ENCODE measurements at regions not wholly inside any gene's neighbourhood (a gene's known extent, or its start where the extent isn't known, plus 50 kb on each side); places are given as distances from the start of the nearest gene placed in this dataset.
"Not testable (repeated sequence)": the region's sequence is repeated elsewhere in the genome, so short reads cannot be mapped to it uniquely, and the experiment has no call there.

DNA sequence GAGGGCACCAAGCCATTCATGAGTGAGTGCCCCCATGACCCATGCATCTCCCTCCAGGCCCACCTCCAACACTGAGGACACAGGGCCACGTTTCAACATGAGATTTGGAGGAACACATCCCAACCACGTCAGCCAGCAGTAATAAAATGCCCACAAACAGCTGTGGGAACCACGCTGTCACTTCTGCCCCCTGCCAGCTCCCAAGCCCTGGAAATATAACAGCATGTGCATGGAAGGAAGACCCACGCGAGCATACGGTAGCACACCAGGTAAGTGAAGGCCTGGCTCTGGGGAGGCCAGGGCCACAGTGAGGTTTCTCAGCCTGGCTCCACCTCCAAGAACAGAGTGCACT, 168.9 kb upstream of the PFKP start:
- Histone ChIP-seq H3K36me3 (ENCODE audit: low read depth) (no peaks in the 10 kb centered on the region), H3K4me1 (ENCODE audit: insufficient read depth, poor library complexity, severe bottlenecking) (no peaks in the 10 kb centered on the region), H3K27ac (ENCODE audit: poor library complexity, severe bottlenecking) (no peak overlapping the region), H3K4me3 (ENCODE audit: severe bottlenecking) (no peak overlapping the region), H3K27me3 (ENCODE audit: insufficient read depth, poor library complexity, severe bottlenecking) (no peaks in the 10 kb centered on the region), H3K9me3 (ENCODE audit: severe bottlenecking) (no peaks in the 10 kb centered on the region)
- DNase-seq (ENCODE audit: low spot score) (no peak), ATAC-seq (ENCODE audit: low read depth) (no peak)
- TF ChIP-seq, protein P1, sequence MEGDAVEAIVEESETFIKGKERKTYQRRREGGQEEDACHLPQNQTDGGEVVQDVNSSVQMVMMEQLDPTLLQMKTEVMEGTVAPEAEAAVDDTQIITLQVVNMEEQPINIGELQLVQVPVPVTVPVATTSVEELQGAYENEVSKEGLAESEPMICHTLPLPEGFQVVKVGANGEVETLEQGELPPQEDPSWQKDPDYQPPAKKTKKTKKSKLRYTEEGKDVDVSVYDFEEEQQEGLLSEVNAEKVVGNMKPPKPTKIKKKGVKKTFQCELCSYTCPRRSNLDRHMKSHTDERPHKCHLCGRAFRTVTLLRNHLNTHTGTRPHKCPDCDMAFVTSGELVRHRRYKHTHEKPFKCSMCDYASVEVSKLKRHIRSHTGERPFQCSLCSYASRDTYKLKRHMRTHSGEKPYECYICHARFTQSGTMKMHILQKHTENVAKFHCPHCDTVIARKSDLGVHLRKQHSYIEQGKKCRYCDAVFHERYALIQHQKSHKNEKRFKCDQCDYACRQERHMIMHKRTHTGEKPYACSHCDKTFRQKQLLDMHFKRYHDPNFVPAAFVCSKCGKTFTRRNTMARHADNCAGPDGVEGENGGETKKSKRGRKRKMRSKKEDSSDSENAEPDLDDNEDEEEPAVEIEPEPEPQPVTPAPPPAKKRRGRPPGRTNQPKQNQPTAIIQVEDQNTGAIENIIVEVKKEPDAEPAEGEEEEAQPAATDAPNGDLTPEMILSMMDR (IDR thresholded peaks at IDR 0.05; ENCODE audit: poor library complexity, severe bottlenecking), result no peak

DNA sequence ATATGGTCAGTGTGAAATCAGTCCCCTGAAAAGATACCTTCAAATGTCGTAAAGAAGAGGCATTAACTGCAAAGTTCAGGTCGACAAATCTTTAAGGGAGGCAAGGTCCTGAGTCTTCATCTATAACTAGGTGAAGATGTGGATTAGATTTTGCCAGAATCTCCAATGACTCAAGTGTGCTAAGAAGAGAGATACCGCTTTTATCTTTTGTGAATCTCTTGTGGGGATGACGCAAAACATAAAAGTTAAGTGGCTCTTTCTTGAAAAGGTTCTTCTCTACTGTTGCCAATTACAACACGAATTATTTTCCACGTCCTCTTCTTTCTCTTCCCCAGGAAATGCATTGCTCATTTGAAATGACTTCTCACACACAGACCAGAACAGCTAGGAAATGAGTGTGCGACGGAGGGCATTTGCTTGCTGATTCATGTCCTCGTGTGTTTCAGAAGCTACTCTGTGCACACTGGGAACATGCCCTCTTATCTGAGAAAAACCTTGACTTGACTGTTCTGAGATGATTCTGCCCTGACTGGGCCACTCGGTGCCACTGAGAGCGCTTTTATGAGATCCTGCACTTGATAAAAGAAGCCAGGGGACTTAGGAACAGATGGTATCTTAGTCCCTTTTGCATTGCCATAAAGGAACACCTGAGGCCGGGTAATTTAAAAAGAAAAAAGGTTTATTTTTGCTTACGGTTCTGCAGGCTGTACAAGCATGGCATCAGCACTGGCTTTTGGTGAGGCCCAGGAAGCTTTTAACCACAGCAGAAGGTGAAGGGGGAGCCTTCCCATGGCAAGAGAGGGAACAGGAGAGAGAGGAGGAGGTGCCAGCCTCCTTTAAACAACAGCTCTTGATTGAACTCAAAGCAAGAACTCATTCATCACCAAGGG, 169.5 kb upstream of the PFKP start:
- H3K4me3 ChIP-seq (ENCODE audit: severe bottlenecking), result no peak overlapping the region
- TF ChIP-seq, protein P1 (IDR thresholded peaks at IDR 0.05; ENCODE audit: poor library complexity, severe bottlenecking), result no peak
- DNase-seq (ENCODE audit: low spot score), result no peak
- no peaks in the 10 kb centered on the region for H3K36me3 ChIP-seq (ENCODE audit: low read depth)
- no peak overlapping the region for H3K27ac ChIP-seq (ENCODE audit: poor library complexity, severe bottlenecking)
- H3K4me1 ChIP-seq (ENCODE audit: insufficient read depth, poor library complexity, severe bottlenecking), result no peaks in the 10 kb centered on the region
- H3K9me3 ChIP-seq (ENCODE audit: severe bottlenecking), result no peaks in the 10 kb centered on the region
- no peaks in the 10 kb centered on the region for H3K27me3 ChIP-seq (ENCODE audit: insufficient read depth, poor library complexity, severe bottlenecking)
- ATAC-seq (ENCODE audit: low read depth), result peak; percentile 36; the same call in 1 of the 3 replicates

DNA sequence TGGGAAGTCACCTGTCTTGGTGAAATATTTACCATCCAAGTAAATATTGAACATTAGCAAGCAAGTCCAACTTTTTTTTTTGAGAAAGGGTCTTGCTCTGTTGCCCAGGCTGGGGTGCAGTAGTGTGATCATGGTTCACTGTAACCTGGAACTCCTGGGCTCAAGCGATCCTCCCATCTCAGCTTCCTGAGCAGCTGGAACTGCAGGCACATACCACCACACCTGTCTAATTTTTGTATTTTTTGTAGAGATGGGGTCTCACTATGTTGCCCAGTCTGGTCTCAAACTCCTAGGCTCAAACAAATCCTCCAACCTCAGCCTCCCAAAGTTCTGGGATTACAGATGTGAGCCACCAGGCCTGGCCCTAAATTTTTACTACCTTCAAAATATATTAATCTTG, 171.0 kb upstream of the PFKP start:
- H3K4me3 ChIP-seq (ENCODE audit: severe bottlenecking); H3K36me3 ChIP-seq (ENCODE audit: low read depth); H3K27ac ChIP-seq (ENCODE audit: poor library complexity, severe bottlenecking); DNase-seq (ENCODE audit: low spot score); H3K9me3 ChIP-seq (ENCODE audit: severe bottlenecking); H3K4me1 ChIP-seq (ENCODE audit: insufficient read depth, poor library complexity, severe bottlenecking); ATAC-seq (ENCODE audit: low read depth); H3K27me3 ChIP-seq (ENCODE audit: insufficient read depth, poor library complexity, severe bottlenecking): not testable (repeated sequence)

DNA sequence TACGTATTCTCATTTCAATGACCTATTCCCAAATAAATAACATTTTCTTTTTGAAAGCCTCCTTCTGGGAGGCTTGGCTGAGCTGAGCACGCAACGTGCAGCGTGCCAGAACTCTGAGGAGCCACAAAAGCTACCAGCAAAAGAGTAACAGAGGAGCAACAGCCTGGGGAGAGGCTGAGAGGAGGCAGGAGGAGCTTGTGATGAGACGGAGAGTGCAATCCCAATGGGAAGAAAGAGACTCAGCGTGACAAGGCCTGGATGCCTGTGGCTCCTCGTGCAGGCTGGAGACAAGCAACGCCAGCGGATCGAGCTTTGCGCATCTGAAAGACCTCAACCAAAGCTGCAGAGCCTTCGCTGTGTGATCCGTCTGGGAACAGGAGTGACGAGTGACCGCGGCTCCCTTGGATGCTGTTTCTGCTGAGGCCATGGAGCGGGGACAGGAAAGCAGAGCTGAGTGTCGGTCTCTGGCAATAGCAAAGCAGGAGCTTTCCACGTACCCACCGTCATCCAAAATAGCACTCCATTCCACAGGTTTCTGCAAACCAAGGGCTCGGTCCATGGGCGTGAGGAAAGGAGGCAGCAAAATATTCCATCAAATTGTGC, 171.7 kb upstream of the PFKP start:
- TF ChIP-seq, protein P1 (IDR thresholded peaks at IDR 0.05; ENCODE audit: poor library complexity, severe bottlenecking), result no peak

DNA sequence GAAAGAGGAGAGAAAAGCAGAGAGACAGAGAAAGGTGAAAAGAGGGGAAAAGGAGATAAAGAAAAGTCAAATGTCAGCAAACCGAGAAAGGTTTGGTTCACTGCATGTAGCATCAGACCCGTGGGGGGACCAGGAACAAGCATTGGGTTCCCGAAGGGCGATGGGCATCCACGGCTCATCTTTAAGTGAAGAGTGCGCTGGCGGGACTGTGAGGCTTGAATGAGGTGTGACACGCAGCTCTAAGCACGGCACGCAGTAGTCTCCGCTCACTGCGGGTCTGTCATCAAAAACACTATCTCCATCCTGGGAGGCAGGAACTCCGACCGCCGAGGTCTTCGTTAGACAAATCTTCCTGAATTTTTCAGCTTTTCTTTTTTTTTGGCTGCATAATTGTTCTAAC, 173.4 kb upstream of the PFKP start:
- no peak overlapping the region for H3K27ac ChIP-seq (ENCODE audit: poor library complexity, severe bottlenecking)
- H3K4me1 ChIP-seq (ENCODE audit: insufficient read depth, poor library complexity, severe bottlenecking), result no peaks in the 10 kb centered on the region
- no peaks in the 10 kb centered on the region for H3K9me3 ChIP-seq (ENCODE audit: severe bottlenecking)
- no peak for DNase-seq (ENCODE audit: low spot score)
- no peak overlapping the region for H3K4me3 ChIP-seq (ENCODE audit: severe bottlenecking)
- ATAC-seq (ENCODE audit: low read depth), result no peak
- TF ChIP-seq, protein P1 (IDR thresholded peaks at IDR 0.05; ENCODE audit: poor library complexity, severe bottlenecking), result no peak
- H3K36me3 ChIP-seq (ENCODE audit: low read depth), result no peaks in the 10 kb centered on the region
- H3K27me3 ChIP-seq (ENCODE audit: insufficient read depth, poor library complexity, severe bottlenecking), result no peaks in the 10 kb centered on the region

More for the DNA sequence above, 171.7 kb upstream of the PFKP start:
- H3K36me3 ChIP-seq (ENCODE audit: low read depth), result no peaks in the 10 kb centered on the region
- ATAC-seq (ENCODE audit: low read depth) (no peak), DNase-seq (ENCODE audit: low spot score) (no peak)
- no peaks in the 10 kb centered on the region for H3K9me3 ChIP-seq (ENCODE audit: severe bottlenecking)
- no peak overlapping the region for H3K27ac ChIP-seq (ENCODE audit: poor library complexity, severe bottlenecking)
- no peak overlapping the region for H3K4me3 ChIP-seq (ENCODE audit: severe bottlenecking)
- no peaks in the 10 kb centered on the region for H3K27me3 ChIP-seq (ENCODE audit: insufficient read depth, poor library complexity, severe bottlenecking)
- no peaks in the 10 kb centered on the region for H3K4me1 ChIP-seq (ENCODE audit: insufficient read depth, poor library complexity, severe bottlenecking)

Data from RWPE2 (cell line).